Spleen (tissue), 11 donors: ENCODE measurements at regions not wholly inside any gene's neighbourhood (a gene's known extent, or its start where the extent isn't known, plus 50 kb on each side); places are given as distances from the start of the nearest gene placed in this dataset.

Experiments
- DNase-seq: peaks from one replicate; pipeline ENCODE4 v3.0.0-alpha.2; 2020
- H3K27ac ChIP-seq, 8 donors: fragments of 200-600 bp; sonication (generic) in 7 of 8; 1 replicate in 4 of 8; 2 replicates in 4 of 8; pipeline versions ENCODE4 v1.5.0 to v1.8.0; 2016 to 2021; ENCODE audit warnings: inconsistent platforms in 4 of 8, mild to moderate bottlenecking in 4 of 8, moderate library complexity in 1 of 8
- H3K27me3 ChIP-seq, 7 donors: fragments of 200-600 bp; sonication (generic) in 6 of 7; replicated peaks in 1 of 7; 1 replicate in 4 of 7; 2 replicates in 3 of 7; pipeline versions ENCODE4 v1.5.0 to v1.8.0; 2016 to 2021; ENCODE audit warnings: inconsistent platforms in 3 of 7, mild to moderate bottlenecking in 1 of 7
- H3K36me3 ChIP-seq, 6 donors: fragments of 200-600 bp; sonication (generic) in 5 of 6; 1 replicate in 4 of 6; 2 replicates in 2 of 6; pipeline versions ENCODE4 v1.5.0 to v1.8.0; 2016 to 2021; ENCODE audit warnings: inconsistent platforms in 2 of 6
- H3K4me1 ChIP-seq, 6 donors: fragments of 200-600 bp; sonication (generic) in 5 of 6; 1 replicate in 3 of 6; 2 replicates in 3 of 6; pipeline versions ENCODE4 v1.5.0 to v1.8.0; 2016 to 2021; ENCODE audit warnings: inconsistent platforms in 3 of 6
- H3K4me3 ChIP-seq, 8 donors: fragments of 200-600 bp; sonication (generic) in 7 of 8; 1 replicate in 4 of 8; 2 replicates in 4 of 8; pipeline versions ENCODE4 v1.5.0 to v1.8.0; 2016 to 2021; ENCODE audit warnings: inconsistent platforms in 4 of 8, mild to moderate bottlenecking in 4 of 8, moderate library complexity in 2 of 8
- H3K9me3 ChIP-seq, 8 donors: fragments of 200-600 bp; sonication (generic) in 7 of 8; 1 replicate in 4 of 8; 2 replicates in 4 of 8; pipeline versions ENCODE4 v1.5.0 to v1.8.0; 2016 to 2021; ENCODE audit warnings: inconsistent platforms in 4 of 8
- CTCF ChIP-seq, 11 experiments: fragments of 200-600 bp in 7 of 11; fragments of 450-650 bp in 4 of 11; sonication (generic) in 4 of 11; IDR thresholded peaks in 8 of 11; conservative IDR thresholded peaks in 3 of 11; 1 replicate in 7 of 11; 2 replicates in 4 of 11; pipeline versions ENCODE4 v1.4.0 to v1.8.0; 2016 to 2021; ENCODE audit warnings: antibody characterized with exemption in 11 of 11, inconsistent platforms in 4 of 11, mild to moderate bottlenecking in 1 of 11
- POLR2A ChIP-seq, 3 donors: fragments of 450-650 bp; IDR thresholded peaks; one replicate each; pipeline ENCODE4 v1.5.1; 2017; ENCODE audit warnings: antibody characterized with exemption in 3 of 3, mild to moderate bottlenecking in 1 of 3
- POLR2AphosphoS5 ChIP-seq, 3 donors: sonication (generic); formaldehyde crosslinking; IDR thresholded peaks; one replicate each; pipeline ENCODE4 v1.5.1; 2017; ENCODE audit warnings: antibody characterized with exemption in 3 of 3
- WGBS, 5 donors: extraction: QIAGEN DNeasy Blood & Tissue Kit in 3 of 5; methylation state at CpG; one replicate each; pipeline versions ENCODE4 v1.1.5 to v1.1.7; 2013 to 2018; 5-methylcytosine and 5-hydroxymethylcytosine counted together
- intact Hi-C: fragments of 100-400 bp; cut with DNase I; formaldehyde crosslinking; loops from one replicate; pipeline ENCODE4 v1.15.0; 2023; ENCODE audit warnings: low total_unique reads
- donor health status: healthy with polysubstance abuse.
- donor health status: DM: no; HTN: no; CAD: no; lungs with moderate emphysema.
- donor health status: DM: no; HTN: no; CAD: no.
- donor health status: Bipolar disorder and iron deficiency.
- donor health status: healthy.
- donor health status: DM: no; HTN: no; CAD: no.
- donor health status: DM: yes; HTN: yes; CAD: no.

- peaks cover 0 to 15% (median 9%) of the 10 kb centered on the region in 6 donors for H3K4me1 ChIP-seq
- intact Hi-C loops: no loop called here
- peak overlapping the region in 5 of 8 donors; percentile 22 to 60 (median 33) for H3K4me3 ChIP-seq
- TF ChIP-seq POLR2A (IDR thresholded peaks at IDR 0.05) (no peak), CTCF (IDR thresholded peaks at IDR 0.05 in 8 of 11, conservative IDR thresholded peaks at IDR 0.05 in 3 of 11) (no peak), POLR2AphosphoS5 (IDR thresholded peaks at IDR 0.05) (no peak)
- no peaks in the 10 kb centered on the region for H3K36me3 ChIP-seq
- no peak overlapping the region for H3K27ac ChIP-seq
- no peaks in the 10 kb centered on the region for H3K9me3 ChIP-seq
- no peak for DNase-seq
- WGBS, 5 donors: 9 to 33% (median 15%) methylated on average over 20 of the region's 20 CpGs
- H3K27me3 ChIP-seq: peaks cover 0 to 79% (median 60%) of the 10 kb centered on the region in 7 donors
Measured at GRCh38 chr15:96408591-96409183, 78.2 kb downstream of the NR2F2 start.

GRCh38 chr15:96409215-96410138, 79.0 kb downstream of the NR2F2 start:
- Histone ChIP-seq H3K9me3 (no peaks in the 10 kb centered on the region), H3K27me3 (peaks cover 0 to 87% (median 61%) of the 10 kb centered on the region in 7 donors), H3K36me3 (no peaks in the 10 kb centered on the region), H3K27ac (no peak overlapping the region), H3K4me1 (peaks cover 0 to 15% (median 9%) of the 10 kb centered on the region in 6 donors), H3K4me3 (peak overlapping the region in 7 of 8 donors; percentile 22 to 60 (median 28))
- WGBS, 5 donors: 3 to 17% (median 5%) methylated on average over 72 to 77 of the region's 77 CpGs
- no peak for TF ChIP-seq CTCF (IDR thresholded peaks at IDR 0.05 in 8 of 11, conservative IDR thresholded peaks at IDR 0.05 in 3 of 11)
- no peak for TF ChIP-seq POLR2A (IDR thresholded peaks at IDR 0.05)
- peak in 1 of 3 donors; percentile 38 for TF ChIP-seq POLR2AphosphoS5 (IDR thresholded peaks at IDR 0.05)
- DNase-seq: no peak
- intact Hi-C loops: no loop called here

- H3K27me3 ChIP-seq: peaks cover 0 to 97% (median 67%) of the 10 kb centered on the region in 7 donors
- no peaks in the 10 kb centered on the region for H3K9me3 ChIP-seq
- DNase-seq: no peak
- 11 to 20% (median 19%) methylated on average over 16 of the region's 16 CpGs for WGBS, 5 donors
- H3K4me3 ChIP-seq: peak overlapping the region in 2 of 8 donors; percentile 28 to 42
- peaks cover 0 to 15% (median 9%) of the 10 kb centered on the region in 6 donors for H3K4me1 ChIP-seq
- no peak for TF ChIP-seq CTCF (IDR thresholded peaks at IDR 0.05 in 8 of 11, conservative IDR thresholded peaks at IDR 0.05 in 3 of 11)
- no peak for TF ChIP-seq POLR2A (IDR thresholded peaks at IDR 0.05)
- no peak for TF ChIP-seq POLR2AphosphoS5 (IDR thresholded peaks at IDR 0.05)
- no peak overlapping the region for H3K27ac ChIP-seq
- no peaks in the 10 kb centered on the region for H3K36me3 ChIP-seq
- intact Hi-C loops: no loop called here
Measured at GRCh38 chr15:96410175-96411055, 79.9 kb downstream of the NR2F2 start.
